ENCODE measurements at regions not wholly inside any gene's neighbourhood (a gene's known extent, or its start where the extent isn't known, plus 50 kb on each side); places are given as distances from the start of the nearest gene placed in this dataset.

- TF ChIP-seq USF1 (IDR thresholded peaks at IDR 0.05) (no peak), ZBTB7A (IDR thresholded peaks at IDR 0.05; ENCODE audit: low read depth) (no peak), MAX (IDR thresholded peaks at IDR 0.05) (no peak), EP300 (IDR thresholded peaks at IDR 0.05; ENCODE audit: borderline replicate concordance) (no peak), FOXM1 (IDR thresholded peaks at IDR 0.05; ENCODE audit: borderline replicate concordance, low read depth) (no peak), RAD21 (IDR thresholded peaks at IDR 0.05; ENCODE audit: low read depth) (no peak), REST (IDR thresholded peaks at IDR 0.05; ENCODE audit: low read depth) (no peak)
These were observed 299.2 kb upstream of the DACH1 start for GRCh38 chr13:72166102-72166650.
